Astrocyte of the spinal cord (primary cell): ENCODE measurements at regions not wholly inside any gene's neighbourhood (a gene's known extent, or its start where the extent isn't known, plus 50 kb on each side); places are given as distances from the start of the nearest gene placed in this dataset.
"Not testable (repeated sequence)": the region's sequence is repeated elsewhere in the genome, so short reads cannot be mapped to it uniquely, and the experiment has no call there.

Source experiments
- DNase-seq: peaks from one replicate; pipeline ENCODE4 v3.0.0; 2011; ENCODE audit warnings: low read depth, low spot score
- H3K4me3 ChIP-seq: 2 replicates; pipeline ENCODE4 v1.5.1; 2011; ENCODE audit warnings: low read depth, mild to moderate bottlenecking, low read length, moderate library complexity
- CTCF ChIP-seq: IDR thresholded peaks from 2 replicates; pipeline ENCODE4 v1.5.1; 2012; ENCODE audit warnings: low read depth, mild to moderate bottlenecking, low read length, inconsistent platforms
- in situ Hi-C: cut with HindIII; loops from 2 replicates; pipeline ENCODE4 v1.10.0; 2017; ENCODE audit warnings: low sequenced_read_pairs

GRCh38 chr2:14899621-14900414 is 267.3 kb downstream of the LRATD1 start:
- no peak for TF ChIP-seq CTCF
- DNase-seq: no peak
- in situ Hi-C loops: no loop called here
- H3K4me3 ChIP-seq: no peak overlapping the region

GRCh38 chr2:14901737-14902136 is 269.2 kb downstream of the LRATD1 start:
- no peak overlapping the region for H3K4me3 ChIP-seq
- in situ Hi-C loops: no loop called here
- DNase-seq: no peak
- no peak for TF ChIP-seq CTCF

GRCh38 chr2:14902953-14903352 is 270.4 kb downstream of the LRATD1 start:
- no peak for DNase-seq
- H3K4me3 ChIP-seq: no peak overlapping the region
- in situ Hi-C loops: no loop called here
- TF ChIP-seq CTCF: no peak

DNA sequence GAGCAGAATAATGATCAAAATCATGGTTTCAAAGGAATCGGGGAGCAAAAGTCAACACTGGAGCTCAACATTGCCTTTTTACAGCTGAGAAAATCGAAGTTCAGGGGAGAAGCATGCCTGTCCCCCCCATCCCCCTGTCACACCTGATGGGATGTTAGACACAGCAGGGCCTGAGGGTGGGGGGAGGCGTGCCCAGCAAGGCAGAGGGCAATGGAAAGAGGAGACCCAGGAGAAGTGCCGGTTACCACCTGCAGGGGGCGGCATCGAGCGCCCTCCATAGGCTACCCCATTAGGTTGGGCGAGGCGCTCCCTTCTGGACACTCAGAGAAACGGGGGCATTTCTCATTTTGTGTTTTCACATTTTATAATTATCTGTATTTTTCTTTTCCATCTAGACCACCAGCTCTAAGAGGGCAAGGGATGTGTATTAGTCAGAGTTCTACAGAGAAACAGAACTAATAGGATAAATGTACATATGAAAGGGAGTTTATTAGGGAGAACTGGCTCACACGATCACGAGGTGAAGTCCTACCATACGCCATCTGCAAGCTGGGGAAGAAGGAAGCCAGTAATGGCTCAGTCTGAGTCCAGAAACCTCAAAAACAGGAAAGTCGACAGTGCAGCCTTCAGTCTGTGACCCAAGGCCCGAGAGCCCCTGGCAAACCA is 271.3 kb downstream of the LRATD1 start:
- in situ Hi-C loops: no loop called here
- DNase-seq: no peak
- no peak overlapping the region for H3K4me3 ChIP-seq
- peak; percentile 39 for TF ChIP-seq CTCF

DNA sequence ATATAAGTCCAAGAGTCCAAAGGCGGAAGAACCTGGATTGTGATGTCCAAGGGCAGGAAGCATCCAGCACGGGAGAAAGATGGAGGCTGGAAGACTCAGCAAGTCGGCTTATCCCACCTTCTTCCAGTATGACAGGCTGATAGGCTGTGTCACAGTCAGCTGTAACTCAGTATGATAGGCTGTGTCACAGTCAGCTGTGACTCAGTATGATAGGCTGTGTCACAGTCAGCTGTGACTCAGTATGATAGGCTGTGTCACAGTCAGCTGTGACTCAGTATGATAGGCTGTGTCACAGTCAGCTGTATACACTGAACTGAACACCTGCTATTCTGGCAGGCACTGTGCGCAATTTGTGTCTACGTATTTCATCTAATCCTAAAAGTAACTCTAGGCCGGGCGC is 271.9 kb downstream of the LRATD1 start:
- DNase-seq, H3K4me3 ChIP-seq, in situ Hi-C loops: not testable (repeated sequence)

DNA sequence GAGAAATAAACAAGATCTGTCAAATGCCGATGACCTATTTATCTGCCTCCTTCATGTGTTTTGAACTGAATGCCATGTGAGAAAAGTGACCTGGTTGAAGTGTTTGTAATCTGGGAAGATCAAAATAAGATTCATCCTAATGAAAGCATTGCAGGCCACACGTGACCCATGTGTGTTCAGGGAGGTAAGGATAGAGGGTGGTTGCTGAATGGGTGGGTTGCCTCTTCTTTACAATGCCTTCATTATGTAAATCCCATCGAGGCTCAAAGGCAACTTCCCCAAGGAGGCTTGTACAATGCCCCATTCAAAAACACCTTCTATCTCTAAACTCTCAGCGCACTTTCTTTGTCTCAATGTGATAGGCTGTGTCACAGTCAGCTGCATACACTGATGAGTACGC is 273.1 kb downstream of the LRATD1 start:
- no peak overlapping the region for H3K4me3 ChIP-seq
- no peak for DNase-seq
- TF ChIP-seq CTCF: no peak
- in situ Hi-C loops: no loop called here

DNA sequence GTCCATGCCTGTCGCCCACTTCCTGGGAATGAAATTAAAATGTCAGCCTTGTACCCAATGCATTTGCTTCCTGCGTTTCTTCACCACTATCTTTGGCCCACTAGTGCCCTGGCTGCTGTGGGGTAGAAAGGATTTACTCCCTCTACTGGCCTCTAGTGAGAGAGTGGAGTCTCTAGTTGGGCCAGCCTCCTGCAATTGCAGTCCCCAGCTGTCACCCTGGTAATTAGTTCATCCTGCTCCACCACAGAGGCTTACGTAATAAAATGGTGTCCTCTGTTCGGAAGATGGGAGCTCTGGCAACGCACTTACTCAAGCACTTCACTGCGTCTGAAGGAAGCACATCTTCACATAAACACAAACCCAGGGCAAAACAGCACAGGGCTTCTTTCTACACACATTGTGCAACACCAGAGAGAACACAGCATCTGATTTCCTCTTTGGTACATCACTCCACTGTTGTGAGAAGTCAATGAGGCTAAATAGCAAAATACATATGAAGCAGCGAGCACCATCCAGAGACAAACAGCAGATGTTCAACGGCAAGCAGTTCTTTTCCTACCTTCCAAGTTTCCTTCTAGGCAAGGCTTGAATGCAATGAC is 274.6 kb downstream of the LRATD1 start:
- DNase-seq: no peak
- in situ Hi-C loops: no loop called here
- no peak for TF ChIP-seq CTCF
- no peak overlapping the region for H3K4me3 ChIP-seq
